ENCODE measurements at regions not wholly inside any gene's neighbourhood (a gene's known extent, or its start where the extent isn't known, plus 50 kb on each side); places are given as distances from the start of the nearest gene placed in this dataset.

- TF ChIP-seq, protein P1, sequence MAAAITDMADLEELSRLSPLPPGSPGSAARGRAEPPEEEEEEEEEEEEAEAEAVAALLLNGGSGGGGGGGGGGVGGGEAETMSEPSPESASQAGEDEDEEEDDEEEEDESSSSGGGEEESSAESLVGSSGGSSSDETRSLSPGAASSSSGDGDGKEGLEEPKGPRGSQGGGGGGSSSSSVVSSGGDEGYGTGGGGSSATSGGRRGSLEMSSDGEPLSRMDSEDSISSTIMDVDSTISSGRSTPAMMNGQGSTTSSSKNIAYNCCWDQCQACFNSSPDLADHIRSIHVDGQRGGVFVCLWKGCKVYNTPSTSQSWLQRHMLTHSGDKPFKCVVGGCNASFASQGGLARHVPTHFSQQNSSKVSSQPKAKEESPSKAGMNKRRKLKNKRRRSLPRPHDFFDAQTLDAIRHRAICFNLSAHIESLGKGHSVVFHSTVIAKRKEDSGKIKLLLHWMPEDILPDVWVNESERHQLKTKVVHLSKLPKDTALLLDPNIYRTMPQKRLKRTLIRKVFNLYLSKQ (tag by site-specific recombination; IDR thresholded peaks at IDR 0.05; ENCODE audit: borderline replicate concordance): no peak
- TF ChIP-seq ZNF664 (tag by site-specific recombination; IDR thresholded peaks at IDR 0.05): no peak
- TF ChIP-seq ZNF830 (tag by site-specific recombination; IDR thresholded peaks at IDR 0.05; ENCODE audit: low read depth): no peak
- TF ChIP-seq, protein P2, sequence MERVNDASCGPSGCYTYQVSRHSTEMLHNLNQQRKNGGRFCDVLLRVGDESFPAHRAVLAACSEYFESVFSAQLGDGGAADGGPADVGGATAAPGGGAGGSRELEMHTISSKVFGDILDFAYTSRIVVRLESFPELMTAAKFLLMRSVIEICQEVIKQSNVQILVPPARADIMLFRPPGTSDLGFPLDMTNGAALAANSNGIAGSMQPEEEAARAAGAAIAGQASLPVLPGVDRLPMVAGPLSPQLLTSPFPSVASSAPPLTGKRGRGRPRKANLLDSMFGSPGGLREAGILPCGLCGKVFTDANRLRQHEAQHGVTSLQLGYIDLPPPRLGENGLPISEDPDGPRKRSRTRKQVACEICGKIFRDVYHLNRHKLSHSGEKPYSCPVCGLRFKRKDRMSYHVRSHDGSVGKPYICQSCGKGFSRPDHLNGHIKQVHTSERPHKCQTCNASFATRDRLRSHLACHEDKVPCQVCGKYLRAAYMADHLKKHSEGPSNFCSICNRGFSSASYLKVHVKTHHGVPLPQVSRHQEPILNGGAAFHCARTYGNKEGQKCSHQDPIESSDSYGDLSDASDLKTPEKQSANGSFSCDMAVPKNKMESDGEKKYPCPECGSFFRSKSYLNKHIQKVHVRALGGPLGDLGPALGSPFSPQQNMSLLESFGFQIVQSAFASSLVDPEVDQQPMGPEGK (tag by site-specific recombination; IDR thresholded peaks at IDR 0.05): no peak
- TF ChIP-seq ZNF404 (tag by site-specific recombination; IDR thresholded peaks at IDR 0.05): no peak
- TF ChIP-seq IKZF3 (tag by site-specific recombination; IDR thresholded peaks at IDR 0.05): no peak
Measured at GRCh38 chr12:87413784-87414183, 615.4 kb downstream of the C12orf50 start (continued).

DNA sequence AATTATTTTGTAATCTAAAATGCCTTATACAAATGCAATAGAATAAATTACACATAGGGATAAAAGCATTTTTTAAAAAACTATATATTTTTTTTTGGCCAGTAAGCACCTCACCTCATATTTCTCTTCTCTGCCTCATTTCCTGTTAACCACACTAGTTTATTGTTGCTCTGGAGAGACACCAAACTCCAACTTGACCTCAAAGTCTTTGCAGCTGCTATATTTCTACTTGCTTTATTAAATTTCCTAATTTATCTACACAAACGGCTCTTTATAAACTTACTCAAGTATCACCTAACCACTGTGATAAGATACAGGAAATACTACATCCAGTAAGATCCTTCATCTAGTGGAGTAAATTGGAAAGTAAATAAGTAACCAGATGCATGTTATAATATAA is 622.3 kb downstream of the C12orf50 start:
- no peak overlapping the region for H3K27ac ChIP-seq (ENCODE audit: extremely low read depth, low read depth, low read length)
- no peaks in the 10 kb centered on the region for H3K36me3 ChIP-seq (ENCODE audit: control insufficient read depth in 2 of 2, insufficient read depth in 1 of 2, low read length in 2 of 2)
- POLR2A ChIA-PET: no interaction called here
- H3K9me3 ChIP-seq (ENCODE audit: control insufficient read depth, insufficient read depth, low read depth, low read length): no peaks in the 10 kb centered on the region
- TF ChIP-seq SCRT1 (tag by site-specific recombination; IDR thresholded peaks at IDR 0.05; ENCODE audit: borderline replicate concordance) (no peak), OSR2 (tag by site-specific recombination; IDR thresholded peaks at IDR 0.05) (no peak), ZNF174 (tag by site-specific recombination; IDR thresholded peaks at IDR 0.05) (no peak), ZNF175 (tag by site-specific recombination; IDR thresholded peaks at IDR 0.05) (no peak), ZNF830 (tag by site-specific recombination; IDR thresholded peaks at IDR 0.05; ENCODE audit: low read depth) (no peak), ZNF658 (tag by site-specific recombination; IDR thresholded peaks at IDR 0.05) (no peak), ZFP3 (tag by site-specific recombination; IDR thresholded peaks at IDR 0.05; ENCODE audit: low read depth) (no peak), ZBTB44 (tag by site-specific recombination; IDR thresholded peaks at IDR 0.05) (no peak)
- TF ChIP-seq, protein P3, sequence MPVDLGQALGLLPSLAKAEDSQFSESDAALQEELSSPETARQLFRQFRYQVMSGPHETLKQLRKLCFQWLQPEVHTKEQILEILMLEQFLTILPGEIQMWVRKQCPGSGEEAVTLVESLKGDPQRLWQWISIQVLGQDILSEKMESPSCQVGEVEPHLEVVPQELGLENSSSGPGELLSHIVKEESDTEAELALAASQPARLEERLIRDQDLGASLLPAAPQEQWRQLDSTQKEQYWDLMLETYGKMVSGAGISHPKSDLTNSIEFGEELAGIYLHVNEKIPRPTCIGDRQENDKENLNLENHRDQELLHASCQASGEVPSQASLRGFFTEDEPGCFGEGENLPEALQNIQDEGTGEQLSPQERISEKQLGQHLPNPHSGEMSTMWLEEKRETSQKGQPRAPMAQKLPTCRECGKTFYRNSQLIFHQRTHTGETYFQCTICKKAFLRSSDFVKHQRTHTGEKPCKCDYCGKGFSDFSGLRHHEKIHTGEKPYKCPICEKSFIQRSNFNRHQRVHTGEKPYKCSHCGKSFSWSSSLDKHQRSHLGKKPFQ (tag by site-specific recombination; IDR thresholded peaks at IDR 0.05): no peak
- CTCF ChIA-PET: no interaction called here
- no peaks in the 10 kb centered on the region for H3K4me1 ChIP-seq (ENCODE audit: control insufficient read depth, insufficient read depth, low read length)
- no peak overlapping the region for H3K4me3 ChIP-seq (ENCODE audit: low read depth, low read length)

GRCh38 chr12:87405918-87406317 is 623.3 kb downstream of the C12orf50 start:
- H3K27ac ChIP-seq (ENCODE audit: extremely low read depth, low read depth, low read length): no peak overlapping the region
- no peaks in the 10 kb centered on the region for H3K9me3 ChIP-seq (ENCODE audit: control insufficient read depth, insufficient read depth, low read depth, low read length)
- H3K36me3 ChIP-seq (ENCODE audit: control insufficient read depth in 2 of 2, insufficient read depth in 1 of 2, low read length in 2 of 2): no peaks in the 10 kb centered on the region
- no peaks in the 10 kb centered on the region for H3K4me1 ChIP-seq (ENCODE audit: control insufficient read depth, insufficient read depth, low read length)
- H3K4me3 ChIP-seq (ENCODE audit: low read depth, low read length): no peak overlapping the region
- CTCF ChIA-PET: no interaction called here
- POLR2A ChIA-PET: no interaction called here
- no peak for TF ChIP-seq ZNF19 (tag by site-specific recombination; IDR thresholded peaks at IDR 0.05; ENCODE audit: low read depth)
- no peak for TF ChIP-seq GLI2 (tag by site-specific recombination; IDR thresholded peaks at IDR 0.05; ENCODE audit: borderline replicate concordance, low read depth)
- no peak for TF ChIP-seq REPIN1 (tag by site-specific recombination; IDR thresholded peaks at IDR 0.05; ENCODE audit: low read depth)
- TF ChIP-seq ZNF785 (tag by site-specific recombination; IDR thresholded peaks at IDR 0.05): no peak
- TF ChIP-seq ZNF626 (tag by site-specific recombination; IDR thresholded peaks at IDR 0.05): no peak
- no peak for TF ChIP-seq ZNF274 (IDR thresholded peaks at IDR 0.05; ENCODE audit: low read length)
- no peak for TF ChIP-seq ZNF274 (tag by site-specific recombination; IDR thresholded peaks at IDR 0.05; ENCODE audit: borderline replicate concordance)
- TF ChIP-seq ZNF155 (tag by site-specific recombination; IDR thresholded peaks at IDR 0.05): no peak
- no peak for TF ChIP-seq BCL11A (tag by site-specific recombination; IDR thresholded peaks at IDR 0.05; ENCODE audit: low read depth)
- TF ChIP-seq, protein P4, sequence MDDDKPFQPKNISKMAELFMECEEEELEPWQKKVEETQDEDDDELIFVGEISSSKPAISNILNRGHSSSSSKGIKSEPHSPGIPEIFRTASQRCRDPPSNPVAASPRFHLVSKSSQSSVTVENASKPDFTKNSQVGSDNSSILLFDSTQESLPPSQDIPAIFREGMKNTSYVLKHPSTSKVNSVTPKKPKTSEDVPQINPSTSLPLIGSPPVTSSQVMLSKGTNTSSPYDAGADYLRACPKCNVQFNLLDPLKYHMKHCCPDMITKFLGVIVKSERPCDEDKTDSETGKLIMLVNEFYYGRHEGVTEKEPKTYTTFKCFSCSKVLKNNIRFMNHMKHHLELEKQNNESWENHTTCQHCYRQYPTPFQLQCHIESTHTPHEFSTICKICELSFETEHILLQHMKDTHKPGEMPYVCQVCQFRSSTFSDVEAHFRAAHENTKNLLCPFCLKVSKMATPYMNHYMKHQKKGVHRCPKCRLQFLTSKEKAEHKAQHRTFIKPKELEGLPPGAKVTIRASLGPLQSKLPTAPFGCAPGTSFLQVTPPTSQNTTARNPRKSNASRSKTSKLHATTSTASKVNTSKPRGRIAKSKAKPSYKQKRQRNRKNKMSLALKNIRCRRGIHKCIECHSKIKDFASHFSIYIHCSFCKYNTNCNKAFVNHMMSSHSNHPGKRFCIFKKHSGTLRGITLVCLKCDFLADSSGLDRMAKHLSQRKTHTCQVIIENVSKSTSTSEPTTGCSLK (tag by site-specific recombination; IDR thresholded peaks at IDR 0.05): no peak
- TF ChIP-seq MYNN (tag by site-specific recombination; IDR thresholded peaks at IDR 0.05; ENCODE audit: borderline replicate concordance): no peak
